KMS-11 (cell line): ENCODE measurements at regions not wholly inside any gene's neighbourhood (a gene's known extent, or its start where the extent isn't known, plus 50 kb on each side); places are given as distances from the start of the nearest gene placed in this dataset.

Source experiments
- H2AFZ ChIP-seq: fragments of 200-600 bp; sonication (generic); 2 replicates; pipeline ENCODE4 v1.6.1; 2016; ENCODE audit warnings: antibody characterized with exemption, mixed run types, low read depth
- H3K27ac ChIP-seq: fragments of 200-600 bp; sonication (generic); 2 replicates; pipeline ENCODE4 v1.6.1; 2016; ENCODE audit warnings: mild to moderate bottlenecking, mixed run types
- H3K27me3 ChIP-seq: fragments of 200-600 bp; sonication (generic); 2 replicates; pipeline ENCODE4 v1.6.1; 2017; ENCODE audit warnings: mild to moderate bottlenecking, low read depth, mixed run types, moderate library complexity; ENCODE audit not compliant: insufficient read depth
- H3K36me3 ChIP-seq: fragments of 200-600 bp; sonication (generic); 2 replicates; pipeline ENCODE4 v1.6.1; 2017; ENCODE audit warnings: mild to moderate bottlenecking, mixed run types; ENCODE audit not compliant: insufficient read depth
- H3K4me1 ChIP-seq: fragments of 200-600 bp; sonication (generic); 2 replicates; pipeline ENCODE4 v1.6.1; 2016; ENCODE audit warnings: mild to moderate bottlenecking, low read depth, mixed run types; ENCODE audit not compliant: poor library complexity, severe bottlenecking
- H3K4me2 ChIP-seq: fragments of 200-600 bp; sonication (generic); 2 replicates; pipeline ENCODE4 v1.7.0; 2016; ENCODE audit warnings: mild to moderate bottlenecking, mixed run types
- H3K4me3 ChIP-seq: fragments of 200-600 bp; sonication (generic); IDR thresholded peaks from 2 replicates; pipeline ENCODE4 v1.6.1; 2017; ENCODE audit warnings: low read depth, low read length, mixed read lengths; ENCODE audit not compliant: insufficient read depth
- H3K79me2 ChIP-seq: fragments of 200-600 bp; sonication (generic); 2 replicates; pipeline ENCODE4 v1.6.1; 2016; ENCODE audit warnings: low read depth, mixed run types; ENCODE audit not compliant: insufficient read depth
- H3K9ac ChIP-seq: fragments of 200-600 bp; sonication (generic); 2 replicates; pipeline ENCODE4 v1.6.1; 2016; ENCODE audit warnings: mild to moderate bottlenecking, mixed run types
- H4K20me1 ChIP-seq: fragments of 200-600 bp; sonication (generic); 2 replicates; pipeline ENCODE4 v1.6.1; 2016; ENCODE audit warnings: mild to moderate bottlenecking, mixed run types; ENCODE audit not compliant: insufficient read depth
- CTCF ChIP-seq: fragments of 200-600 bp; sonication (generic); conservative IDR thresholded peaks from 2 replicates; pipeline ENCODE4 v1.6.1; 2017; ENCODE audit warnings: low read depth, mild to moderate bottlenecking, antibody characterized with exemption, low read length, moderate library complexity, mixed read lengths

GRCh38 chr3:154932633-154933032 lies 147.5 kb upstream of the MME start:
- H3K9ac ChIP-seq: no peak overlapping the region
- H3K27ac ChIP-seq: no peak overlapping the region
- H4K20me1 ChIP-seq: no peaks in the 10 kb centered on the region
- H3K79me2 ChIP-seq: no peaks in the 10 kb centered on the region
- TF ChIP-seq CTCF: no peak
- no peak overlapping the region for H3K4me2 ChIP-seq
- H3K36me3 ChIP-seq: no peaks in the 10 kb centered on the region
- H2AFZ ChIP-seq: no peak overlapping the region
- no peaks in the 10 kb centered on the region for H3K4me1 ChIP-seq
- no peaks in the 10 kb centered on the region for H3K27me3 ChIP-seq
- no peak overlapping the region for H3K4me3 ChIP-seq

- no peak overlapping the region for H3K9ac ChIP-seq
- no peak overlapping the region for H3K4me3 ChIP-seq
- no peak overlapping the region for H3K4me2 ChIP-seq
- no peaks in the 10 kb centered on the region for H3K27me3 ChIP-seq
- no peaks in the 10 kb centered on the region for H4K20me1 ChIP-seq
- no peak for TF ChIP-seq CTCF
- no peak overlapping the region for H3K27ac ChIP-seq
- no peaks in the 10 kb centered on the region for H3K4me1 ChIP-seq
- H3K36me3 ChIP-seq: no peaks in the 10 kb centered on the region
- H3K79me2 ChIP-seq: no peaks in the 10 kb centered on the region
- no peak overlapping the region for H2AFZ ChIP-seq
Observed at GRCh38 chr3:154931484-154931883, 148.6 kb upstream of the MME start.

GRCh38 chr3:154926721-154927120 lies 153.4 kb upstream of the MME start:
- Histone ChIP-seq H3K4me2 (no peak overlapping the region), H2AFZ (no peak overlapping the region), H4K20me1 (no peaks in the 10 kb centered on the region), H3K4me1 (no peaks in the 10 kb centered on the region), H3K36me3 (no peaks in the 10 kb centered on the region), H3K79me2 (no peaks in the 10 kb centered on the region), H3K4me3 (no peak overlapping the region), H3K27me3 (no peaks in the 10 kb centered on the region), H3K27ac (no peak overlapping the region), H3K9ac (no peak overlapping the region)
- TF ChIP-seq CTCF: no peak

- no peak for TF ChIP-seq CTCF
- H3K36me3 ChIP-seq: no peaks in the 10 kb centered on the region
- no peak overlapping the region for H3K4me3 ChIP-seq
- H4K20me1 ChIP-seq: no peaks in the 10 kb centered on the region
- no peak overlapping the region for H3K9ac ChIP-seq
- H3K79me2 ChIP-seq: no peaks in the 10 kb centered on the region
- H3K4me1 ChIP-seq: no peaks in the 10 kb centered on the region
- H3K27ac ChIP-seq: no peak overlapping the region
- no peaks in the 10 kb centered on the region for H3K27me3 ChIP-seq
- no peak overlapping the region for H2AFZ ChIP-seq
- no peak overlapping the region for H3K4me2 ChIP-seq
Observed at GRCh38 chr3:154921351-154921750, 158.8 kb upstream of the MME start.

GRCh38 chr3:154919226-154919625 lies 160.9 kb upstream of the MME start:
- no peaks in the 10 kb centered on the region for H3K27me3 ChIP-seq
- H3K27ac ChIP-seq: no peak overlapping the region
- H3K4me2 ChIP-seq: no peak overlapping the region
- no peaks in the 10 kb centered on the region for H3K36me3 ChIP-seq
- H3K4me1 ChIP-seq: no peaks in the 10 kb centered on the region
- no peak for TF ChIP-seq CTCF
- no peaks in the 10 kb centered on the region for H4K20me1 ChIP-seq
- H3K4me3 ChIP-seq: no peak overlapping the region
- H3K79me2 ChIP-seq: no peaks in the 10 kb centered on the region
- no peak overlapping the region for H3K9ac ChIP-seq
- no peak overlapping the region for H2AFZ ChIP-seq
